Activated CD4-positive, alpha-beta T cell treated with anti-CD3 and anti-CD28 coated beads, Interleukin-2, amount 50 U/mL, for 16 hours (primary cell): ENCODE measurements at regions not wholly inside any gene's neighbourhood (a gene's known extent, or its start where the extent isn't known, plus 50 kb on each side); places are given as distances from the start of the nearest gene placed in this dataset.

ENCODE experiments used
- DNase-seq: peaks from one replicate; pipeline ENCODE4 v3.0.0-alpha.2; 2020

DNA sequence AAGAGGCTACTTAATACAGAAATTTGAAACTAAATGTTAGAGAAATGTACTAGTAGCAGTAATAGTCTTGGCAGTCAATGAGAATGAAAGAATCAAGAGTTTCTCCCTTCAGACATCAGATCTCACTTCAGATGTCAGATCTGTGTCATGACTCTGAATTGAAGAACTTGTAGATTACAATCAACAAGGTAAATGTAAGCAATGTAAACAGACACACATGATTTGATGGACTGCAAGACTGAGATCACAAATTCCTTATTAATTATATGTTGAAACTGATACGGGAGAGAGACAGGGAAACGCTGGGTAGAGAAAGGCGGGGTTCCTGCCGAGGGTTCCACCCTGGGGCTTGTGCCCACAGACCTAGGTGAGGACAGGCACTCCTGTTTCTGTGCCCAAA, 65.5 kb upstream of the HHIP start:
- DNase-seq: no peak

DNA sequence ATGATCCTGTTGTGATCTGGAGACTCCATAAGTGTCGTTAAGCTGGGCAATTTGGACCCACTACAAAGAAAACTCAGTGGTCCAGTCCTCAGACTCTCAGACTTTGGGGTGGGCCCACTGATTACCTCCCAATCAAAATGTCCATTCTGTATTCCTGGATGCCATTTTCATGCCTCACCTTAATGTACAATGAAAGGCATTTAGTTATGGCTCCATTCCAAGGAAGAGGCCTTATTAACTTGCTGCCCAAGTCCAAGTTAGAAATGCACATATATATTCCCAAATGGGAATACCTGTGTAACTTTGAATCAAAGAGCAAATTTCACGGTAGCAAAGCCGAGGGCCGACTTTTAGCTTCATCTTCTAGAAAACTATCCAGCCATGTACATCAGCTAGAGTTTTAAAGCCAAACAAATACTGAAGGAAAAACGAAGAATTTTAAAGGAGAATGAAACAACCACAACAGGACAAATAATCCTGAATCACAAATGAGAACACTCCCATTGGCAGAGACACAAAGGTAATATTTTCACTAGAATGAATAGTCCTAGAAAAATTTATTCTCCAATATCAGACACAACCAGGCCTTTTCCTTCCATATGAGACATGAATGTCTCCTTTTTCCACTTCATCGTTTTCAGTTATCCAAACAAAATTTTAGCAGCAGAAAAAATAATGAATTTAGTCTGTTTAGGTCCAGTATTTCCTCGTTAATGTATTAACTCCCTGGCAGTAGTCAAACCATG, 63.7 kb upstream of the HHIP start:
- DNase-seq: no peak

GRCh38 chr4:144582975-144583374, 63.0 kb upstream of the HHIP start:
- no peak for DNase-seq

DNA sequence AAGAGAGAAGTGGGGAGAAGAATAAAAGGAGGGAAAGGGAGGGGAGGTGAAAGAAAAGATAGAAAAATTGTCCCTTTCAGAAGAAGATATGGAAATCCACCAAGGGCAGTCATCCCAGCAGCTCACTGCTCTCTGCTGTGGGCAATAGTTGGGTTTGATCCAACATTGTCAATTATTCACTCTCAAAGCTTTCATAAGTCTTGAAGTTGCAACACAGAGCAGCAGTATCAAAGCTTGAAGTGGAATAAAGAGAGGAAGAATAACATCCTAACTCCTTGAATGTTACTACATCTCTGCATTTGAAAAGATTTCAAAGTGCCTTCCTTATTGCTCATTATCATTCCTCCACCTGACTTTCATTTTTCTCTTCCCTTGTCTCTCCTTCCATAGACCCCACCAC, 62.3 kb upstream of the HHIP start:
- no peak for DNase-seq

DNA sequence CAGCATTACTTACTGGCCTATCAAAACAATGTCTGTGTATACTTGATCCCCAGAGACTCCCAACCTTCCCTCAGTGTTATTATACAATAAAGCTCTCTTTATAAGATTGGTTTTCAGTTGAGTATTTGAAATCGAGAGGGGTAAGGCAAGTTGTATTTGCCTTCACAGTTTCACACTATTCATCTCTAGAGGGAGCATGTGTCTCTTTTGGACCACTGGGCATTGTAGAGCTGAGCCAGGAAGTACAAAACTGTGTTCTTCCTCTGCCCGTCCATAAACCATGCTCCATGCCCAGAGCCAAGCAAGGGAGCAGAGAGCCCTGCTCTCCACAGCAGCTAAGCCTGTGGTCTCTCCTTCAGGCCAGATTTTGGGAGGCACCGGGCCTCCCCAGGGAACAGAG, 61.5 kb upstream of the HHIP start:
- DNase-seq: no peak

DNA sequence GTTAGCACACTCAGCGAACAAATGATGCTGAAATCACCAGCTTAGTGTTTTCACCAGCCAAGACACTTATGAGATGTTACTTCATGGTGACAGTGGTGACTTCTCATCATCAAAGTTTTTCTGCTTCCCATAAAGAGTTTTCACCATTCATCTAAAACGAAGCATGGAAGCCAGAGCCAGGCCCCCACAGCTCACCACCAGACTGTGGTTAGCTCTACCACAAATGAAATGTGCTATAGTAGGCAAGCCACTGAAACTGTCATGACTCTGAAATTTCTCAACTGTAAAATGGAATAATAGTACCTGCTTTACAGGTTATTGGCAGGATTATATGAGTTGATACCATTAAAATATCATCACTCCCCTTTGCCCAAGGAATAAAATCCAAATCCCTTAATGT, 56.4 kb upstream of the HHIP start:
- DNase-seq: no peak

- DNase-seq: no peak
Observed at GRCh38 chr4:144590020-144590419, 55.9 kb upstream of the HHIP start.

DNA sequence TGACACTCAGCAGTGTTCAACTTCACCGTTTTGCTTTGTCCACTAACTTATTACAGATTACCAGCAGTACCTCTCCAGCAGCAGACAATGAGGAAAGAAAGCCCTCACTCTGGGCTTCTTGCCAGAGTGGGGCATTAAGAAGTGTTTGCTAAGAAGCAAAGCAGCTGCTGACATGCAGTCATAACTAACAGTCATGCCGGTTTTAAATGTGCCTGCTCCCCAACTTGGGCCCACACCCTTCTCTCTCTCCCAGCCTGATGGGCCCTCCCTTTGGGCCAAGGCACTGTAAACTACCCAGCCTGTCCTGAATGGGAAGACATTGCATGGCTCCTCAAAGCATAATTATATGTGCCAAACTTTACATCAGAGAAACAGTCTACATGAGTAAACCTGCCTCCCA, 54.6 kb upstream of the HHIP start:
- DNase-seq: no peak

GRCh38 chr4:144592264-144592663, 53.7 kb upstream of the HHIP start:
- DNase-seq: no peak

GRCh38 chr4:144594471-144594986, 51.4 kb upstream of the HHIP start:
- no peak for DNase-seq

DNA sequence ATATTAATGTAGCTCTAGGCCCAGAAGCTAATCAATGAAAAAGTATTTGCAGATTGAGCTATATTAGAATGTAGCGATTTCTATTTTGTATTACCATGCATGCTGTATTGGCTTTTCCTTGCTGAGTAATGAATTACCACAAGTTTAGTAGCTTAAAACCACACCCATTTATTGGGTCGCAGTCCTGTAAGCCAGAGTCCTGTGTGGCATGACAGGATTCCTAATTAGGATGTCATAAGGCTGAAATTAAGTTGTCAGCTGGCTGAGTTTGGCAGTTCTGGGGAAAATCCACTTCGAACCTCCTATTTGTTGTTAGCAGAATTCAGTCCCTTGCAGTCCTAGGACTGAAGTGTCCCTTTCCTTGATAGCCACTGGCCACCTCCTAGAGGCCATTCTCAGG, 50.3 kb upstream of the HHIP start:
- DNase-seq: no peak
